NCI-H460 (cell line): ENCODE measurements at regions not wholly inside any gene's neighbourhood (a gene's known extent, or its start where the extent isn't known, plus 50 kb on each side); places are given as distances from the start of the nearest gene placed in this dataset.
A peak's percentile ranks its signal among the peaks of the same experiment; 100 is the strongest.

Source experiments
- DNase-seq: peaks from one replicate; pipeline ENCODE4 v3.0.0-alpha.2; 2016; ENCODE audit warnings: low read depth; ENCODE audit errors: extremely low read depth

GRCh38 chr6:104326173-104327001 is 533.3 kb downstream of the HACE1 start:
- no peak for DNase-seq

GRCh38 chr6:104325341-104326172 is 534.2 kb downstream of the HACE1 start:
- peak; percentile 25 for DNase-seq

- no peak for DNase-seq
These were observed 535.4 kb downstream of the HACE1 start for GRCh38 chr6:104324301-104324700.

GRCh38 chr6:104322841-104323240 is 536.9 kb downstream of the HACE1 start:
- no peak for DNase-seq

GRCh38 chr6:104321301-104321700 is 538.4 kb downstream of the HACE1 start:
- DNase-seq, result no peak

GRCh38 chr6:104320896-104321295 is 538.8 kb downstream of the HACE1 start:
- no peak for DNase-seq

GRCh38 chr6:104312851-104313250 is 546.9 kb downstream of the HACE1 start:
- DNase-seq, result no peak

- DNase-seq, result no peak
These were observed 553.5 kb downstream of the HACE1 start for GRCh38 chr6:104306211-104306610.

GRCh38 chr6:104305206-104305605 is 554.5 kb downstream of the HACE1 start:
- no peak for DNase-seq

GRCh38 chr6:104301951-104302350 is 557.8 kb downstream of the HACE1 start:
- DNase-seq, result no peak

GRCh38 chr6:104286641-104287040 is 573.1 kb downstream of the HACE1 start:
- DNase-seq, result no peak

- DNase-seq, result no peak
These were observed 574.8 kb downstream of the HACE1 start for GRCh38 chr6:104284872-104285271.

GRCh38 chr6:104282581-104282980 is 577.1 kb downstream of the HACE1 start:
- DNase-seq, result no peak

GRCh38 chr6:104281370-104281769 is 578.3 kb downstream of the HACE1 start:
- DNase-seq, result no peak

- DNase-seq, result no peak
These were observed 591.3 kb downstream of the HACE1 start for GRCh38 chr6:104268389-104268788.

GRCh38 chr6:104266922-104267321 is 592.8 kb downstream of the HACE1 start:
- DNase-seq, result no peak

- DNase-seq, result no peak
These were observed 603.1 kb downstream of the HACE1 start for GRCh38 chr6:104256646-104257045.

GRCh38 chr6:104253236-104253635 is 606.5 kb downstream of the HACE1 start:
- DNase-seq, result no peak

- no peak for DNase-seq
These were observed 607.4 kb downstream of the HACE1 start for GRCh38 chr6:104252276-104252675.

GRCh38 chr6:104251651-104252050 is 608.1 kb downstream of the HACE1 start:
- no peak for DNase-seq

GRCh38 chr6:104240865-104241264 is 618.9 kb downstream of the HACE1 start:
- no peak for DNase-seq

GRCh38 chr6:104239971-104240370 is 619.7 kb downstream of the HACE1 start:
- DNase-seq, result no peak
